ENCODE measurements at regions not wholly inside any gene's neighbourhood (a gene's known extent, or its start where the extent isn't known, plus 50 kb on each side); places are given as distances from the start of the nearest gene placed in this dataset.
"Not testable (repeated sequence)": the region's sequence is repeated elsewhere in the genome, so short reads cannot be mapped to it uniquely, and the experiment has no call there.

GRCh38 chr10:80011144-80011543, 62.2 kb upstream of the SFTPD start:
- H3K9me1 ChIP-seq (ENCODE audit: insufficient read depth, low read length); H2BK15ac ChIP-seq (ENCODE audit: low read depth, low read length); CTCF ChIA-PET; H3K23ac ChIP-seq (ENCODE audit: low read depth, low read length); H2BK5ac ChIP-seq (ENCODE audit: low read depth, low read length, poor library complexity, severe bottlenecking); H2AFZ ChIP-seq (replicated peaks; ENCODE audit: low read length, poor library complexity); H3K79me1 ChIP-seq (ENCODE audit: low read depth in 1 of 2, low read length in 2 of 2); H2AK9ac ChIP-seq (replicated peaks; ENCODE audit: low read depth, low read length, poor library complexity); H2AK5ac ChIP-seq (ENCODE audit: low read depth, low read length); H3K4me2 ChIP-seq (ENCODE audit: low read depth, low read length); H3K18ac ChIP-seq (ENCODE audit: low read depth, low read length); H4K20me1 ChIP-seq (ENCODE audit: insufficient read depth, low read length); DNase-seq; H3K9ac ChIP-seq (ENCODE audit: low read depth, low read length); H3K56ac ChIP-seq (ENCODE audit: extremely low read depth, insufficient read depth, low read length); H3K27me3 ChIP-seq (ENCODE audit: control insufficient read depth, insufficient read depth, low read length); H3K36me3 ChIP-seq (ENCODE audit: control insufficient read depth, insufficient read depth, low read length); POLR2A ChIA-PET (ENCODE audit: unreplicated experiment); H2BK120ac ChIP-seq (ENCODE audit: low read depth, low read length); in situ Hi-C loops (cut with MboI; ENCODE audit: low sequenced_read_pairs); H2BK20ac ChIP-seq (ENCODE audit: low read depth, low read length); H3K14ac ChIP-seq (replicated peaks; ENCODE audit: low read depth, low read length); H4K91ac ChIP-seq (ENCODE audit: insufficient read depth, low read depth, low read length); BruUV-seq (replicated peaks); H3K4me3 ChIP-seq (ENCODE audit: insufficient read depth, low read depth, low read length); H3K4ac ChIP-seq (ENCODE audit: low read depth, low read length); H4K5ac ChIP-seq (ENCODE audit: low read depth, low read length); dilution Hi-C loops (cut with HindIII; ENCODE audit: low sequenced_read_pairs, unreplicated experiment); H3K27ac ChIP-seq (ENCODE audit: insufficient read depth, low read length); intact Hi-C loops (cut with micrococcal nuclease); ATAC-seq (ENCODE audit: low read depth); H4K8ac ChIP-seq (ENCODE audit: low read depth in 2 of 2, low read length in 2 of 2); H3K4me1 ChIP-seq (ENCODE audit: control insufficient read depth, insufficient read depth, low read length); H3K9me3 ChIP-seq (ENCODE audit: control insufficient read depth, insufficient read depth, low read length): not testable (repeated sequence)
